ENCODE measurements at regions not wholly inside any gene's neighbourhood (a gene's known extent, or its start where the extent isn't known, plus 50 kb on each side); places are given as distances from the start of the nearest gene placed in this dataset.

- H3K4me3 ChIP-seq (ENCODE audit: low read depth, low read length): no peak overlapping the region
- no peak for DNase-seq (ENCODE audit: low read depth)
- TF ChIP-seq, protein P1, sequence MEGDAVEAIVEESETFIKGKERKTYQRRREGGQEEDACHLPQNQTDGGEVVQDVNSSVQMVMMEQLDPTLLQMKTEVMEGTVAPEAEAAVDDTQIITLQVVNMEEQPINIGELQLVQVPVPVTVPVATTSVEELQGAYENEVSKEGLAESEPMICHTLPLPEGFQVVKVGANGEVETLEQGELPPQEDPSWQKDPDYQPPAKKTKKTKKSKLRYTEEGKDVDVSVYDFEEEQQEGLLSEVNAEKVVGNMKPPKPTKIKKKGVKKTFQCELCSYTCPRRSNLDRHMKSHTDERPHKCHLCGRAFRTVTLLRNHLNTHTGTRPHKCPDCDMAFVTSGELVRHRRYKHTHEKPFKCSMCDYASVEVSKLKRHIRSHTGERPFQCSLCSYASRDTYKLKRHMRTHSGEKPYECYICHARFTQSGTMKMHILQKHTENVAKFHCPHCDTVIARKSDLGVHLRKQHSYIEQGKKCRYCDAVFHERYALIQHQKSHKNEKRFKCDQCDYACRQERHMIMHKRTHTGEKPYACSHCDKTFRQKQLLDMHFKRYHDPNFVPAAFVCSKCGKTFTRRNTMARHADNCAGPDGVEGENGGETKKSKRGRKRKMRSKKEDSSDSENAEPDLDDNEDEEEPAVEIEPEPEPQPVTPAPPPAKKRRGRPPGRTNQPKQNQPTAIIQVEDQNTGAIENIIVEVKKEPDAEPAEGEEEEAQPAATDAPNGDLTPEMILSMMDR (IDR thresholded peaks at IDR 0.05; ENCODE audit: insufficient read depth, low read length): no peak
These were observed 782.8 kb downstream of the PLCL1 start for GRCh38 chr2:198587240-198587639.

- DNase-seq (ENCODE audit: low read depth): no peak
These were observed 767.0 kb downstream of the PLCL1 start for GRCh38 chr2:198571393-198571792.

GRCh38 chr2:198558176-198558575, 753.8 kb downstream of the PLCL1 start:
- TF ChIP-seq, protein P1 (IDR thresholded peaks at IDR 0.05; ENCODE audit: insufficient read depth, low read length): no peak
- H3K4me3 ChIP-seq (ENCODE audit: low read depth, low read length): no peak overlapping the region
- DNase-seq (ENCODE audit: low read depth): no peak

More at GRCh38 chr2:198571393-198571792, 767.0 kb downstream of the PLCL1 start:
- TF ChIP-seq, protein P1 (IDR thresholded peaks at IDR 0.05; ENCODE audit: insufficient read depth, low read length): no peak
- no peak overlapping the region for H3K4me3 ChIP-seq (ENCODE audit: low read depth, low read length)

DNA sequence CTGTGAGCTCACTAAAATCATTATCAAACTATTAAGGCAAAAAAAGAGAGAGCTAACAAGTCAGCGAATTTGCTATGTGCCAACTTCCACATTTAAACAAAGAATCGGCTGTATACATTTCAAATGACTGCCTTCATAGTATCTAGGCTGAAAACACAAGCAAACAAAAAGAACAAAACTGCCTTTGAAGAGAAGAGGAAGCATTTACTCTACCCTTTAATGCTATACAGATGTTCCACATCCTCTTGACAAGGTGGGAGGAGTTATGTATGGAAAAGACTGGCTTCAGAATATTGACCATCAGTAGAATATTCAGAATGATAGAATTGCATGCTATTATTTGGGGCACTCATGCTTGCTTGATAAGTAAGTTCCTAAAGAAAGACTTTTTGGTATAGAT, 741.7 kb downstream of the PLCL1 start:
- TF ChIP-seq, protein P1 (IDR thresholded peaks at IDR 0.05; ENCODE audit: insufficient read depth, low read length): no peak

DNA sequence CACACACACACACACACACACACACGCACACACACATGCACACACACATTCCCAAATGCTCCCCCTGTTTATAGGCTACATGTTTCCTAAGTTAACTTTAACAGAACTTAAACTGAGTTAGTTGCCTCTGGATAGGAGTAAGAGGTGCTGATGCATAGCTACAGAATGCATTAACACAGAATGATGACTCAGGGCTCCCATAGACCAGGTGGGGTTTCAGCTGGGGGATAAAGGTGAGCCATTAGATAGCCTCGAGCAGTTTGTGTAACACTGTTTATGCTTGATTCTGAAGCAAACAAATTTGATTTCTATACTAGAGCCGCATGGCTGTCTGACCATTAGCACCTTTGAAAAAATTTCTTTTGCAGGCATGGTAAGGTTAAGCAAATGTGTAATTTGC, 741.0 kb downstream of the PLCL1 start:
- TF ChIP-seq, protein P1 (IDR thresholded peaks at IDR 0.05; ENCODE audit: insufficient read depth, low read length): no peak
- H3K4me3 ChIP-seq (ENCODE audit: low read depth, low read length): no peak overlapping the region
- DNase-seq (ENCODE audit: low read depth): no peak

More for the DNA sequence above, 741.7 kb downstream of the PLCL1 start:
- no peak for DNase-seq (ENCODE audit: low read depth)
- no peak overlapping the region for H3K4me3 ChIP-seq (ENCODE audit: low read depth, low read length)

DNA sequence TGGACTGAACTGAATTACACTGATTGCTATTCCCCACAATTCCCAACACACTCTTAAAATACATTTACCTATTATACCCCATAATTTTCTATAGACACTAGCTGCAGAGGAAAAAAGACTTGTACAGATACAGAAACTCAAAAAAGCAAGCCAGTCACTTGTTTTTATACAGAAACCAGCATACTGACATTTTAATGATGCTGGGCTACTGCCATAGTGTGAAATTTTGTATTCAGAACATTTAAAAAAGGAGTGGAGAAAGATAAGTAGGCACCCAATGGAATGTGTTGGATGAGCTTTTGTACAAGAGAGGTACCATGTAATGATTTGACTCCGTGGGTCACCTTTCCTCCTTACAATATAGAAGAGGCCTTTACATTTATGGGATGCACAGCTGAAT, 740.1 kb downstream of the PLCL1 start:
- H3K4me3 ChIP-seq (ENCODE audit: low read depth, low read length): no peak overlapping the region
- TF ChIP-seq, protein P1 (IDR thresholded peaks at IDR 0.05; ENCODE audit: insufficient read depth, low read length): no peak
- DNase-seq (ENCODE audit: low read depth): no peak

GRCh38 chr2:198534756-198535155, 730.4 kb downstream of the PLCL1 start:
- no peak overlapping the region for H3K4me3 ChIP-seq (ENCODE audit: low read depth, low read length)
- DNase-seq (ENCODE audit: low read depth): no peak
- TF ChIP-seq, protein P1 (IDR thresholded peaks at IDR 0.05; ENCODE audit: insufficient read depth, low read length): no peak

All from fibroblast of the aortic adventitia (primary cell).